Panc1 (cell line): ENCODE measurements at regions not wholly inside any gene's neighbourhood (a gene's known extent, or its start where the extent isn't known, plus 50 kb on each side); places are given as distances from the start of the nearest gene placed in this dataset.

Source experiments
- ATAC-seq: fragments of 200-7000 bp; cut with Tn5 transposase; 2 replicates; pipeline ENCODE4 v1.9.1; 2020; ENCODE audit warnings: mild to moderate bottlenecking, moderate library complexity
- BruUV-seq: library from RNA; stranded (reverse); fragments of 400-500 nt; replicated peaks from 2 replicates; lab custom pipeline; 2021; lab: Mats Ljungman, UMichigan
- CTCF ChIA-PET: fragments of 300-600 bp; sonication (Branson Sonifier 250); formaldehyde crosslinking; loops from one replicate; lab custom pipeline; 2022; ENCODE audit warnings: antibody characterized with exemption; lab: Charles Lee
- POLR2A ChIA-PET: fragments of 300-600 bp; sonication (Branson Sonifier 250); formaldehyde crosslinking; loops from one replicate; lab custom pipeline; 2022; ENCODE audit warnings: antibody characterized with exemption; lab: Charles Lee
- DNase-seq: peaks from one replicate; pipeline ENCODE4 v3.0.0-alpha.2; 2010; ENCODE audit warnings: low read depth, low spot score
- H3K27ac ChIP-seq: 2 replicates; pipeline ENCODE4 v1.5.1; 2011; ENCODE audit warnings: mild to moderate bottlenecking, low read length, inconsistent platforms
- H3K27me3 ChIP-seq: fragments of 200-500 bp; sonication (Bioruptor generic); 2 replicates; pipeline ENCODE4 v1.6.0; 2014; ENCODE audit warnings: low read length, inconsistent platforms; ENCODE audit not compliant: control insufficient read depth, insufficient read depth
- H3K36me3 ChIP-seq: fragments of 200-500 bp; sonication (Bioruptor generic); 2 replicates; pipeline ENCODE4 v1.5.1; 2014; ENCODE audit warnings: inconsistent platforms, mild to moderate bottlenecking, low read length, moderate library complexity; ENCODE audit not compliant: control insufficient read depth, insufficient read depth
- H3K4me1 ChIP-seq: 2 replicates; pipeline ENCODE4 v1.5.1; 2011; ENCODE audit warnings: inconsistent platforms, mild to moderate bottlenecking, low read length, moderate library complexity; ENCODE audit not compliant: control insufficient read depth, insufficient read depth
- H3K4me3 ChIP-seq, 2 experiments: 2 replicates each; pipeline ENCODE4 v1.5.1; 2011 to 2012; ENCODE audit warnings: low read depth in 2 of 2, low read length in 2 of 2, mild to moderate bottlenecking in 2 of 2, inconsistent platforms in 1 of 2, moderate library complexity in 1 of 2
- H3K9me3 ChIP-seq: fragments of 200-500 bp; sonication (Bioruptor generic); 2 replicates; pipeline ENCODE4 v1.5.1; 2014; ENCODE audit warnings: low read depth, mild to moderate bottlenecking, inconsistent platforms, low read length, moderate library complexity; ENCODE audit not compliant: control insufficient read depth, insufficient read depth
- POLR2AphosphoS5 ChIP-seq: IDR thresholded peaks from 2 replicates; pipeline ENCODE4 v1.6.1; 2012; ENCODE audit warnings: mild to moderate bottlenecking, low read depth, low read length, moderate library complexity
- SIN3A ChIP-seq: IDR thresholded peaks from 2 replicates; pipeline ENCODE4 v1.6.1; 2012; ENCODE audit warnings: low read depth, mild to moderate bottlenecking, low read length, moderate library complexity, borderline replicate concordance; ENCODE audit not compliant: insufficient read depth
- TCF7L2 ChIP-seq: IDR thresholded peaks from 2 replicates; pipeline ENCODE4 v1.6.1; 2011; ENCODE audit warnings: mild to moderate bottlenecking, low read depth, low read length, inconsistent platforms
- in situ Hi-C: cut with HindIII; loops from 2 replicates; pipeline ENCODE4 v1.10.0; 2016; ENCODE audit warnings: low sequenced_read_pairs, low pct_unique_long_range_greater_than_20kb
- intact Hi-C: fragments of 100-400 bp; cut with micrococcal nuclease; formaldehyde crosslinking; loops from one replicate; pipeline ENCODE4 v1.10.0; 2022; ENCODE audit not compliant: unreplicated experiment
- TF ChIP-seq, protein P1 (sequence below), 2 experiments: IDR thresholded peaks; 2 replicates each; pipeline ENCODE4 v1.6.1; 2011 to 2012; ENCODE audit warnings: low read depth in 2 of 2, control low read depth in 1 of 2, low read length in 1 of 2, mild to moderate bottlenecking in 1 of 2, moderate library complexity in 1 of 2; ENCODE audit not compliant: insufficient read depth in 1 of 2
- TF ChIP-seq, protein P2 (sequence below): fragments of 450-650 bp; IDR thresholded peaks from 2 replicates; pipeline ENCODE4 v1.5.1; 2017; ENCODE audit warnings: mild to moderate bottlenecking

GRCh38 chr12:85610194-85610593 lies 226.0 kb downstream of the RASSF9 start:
- TF ChIP-seq POLR2AphosphoS5 (no peak), TCF7L2 (no peak), SIN3A (no peak)
- TF ChIP-seq, protein P1, sequence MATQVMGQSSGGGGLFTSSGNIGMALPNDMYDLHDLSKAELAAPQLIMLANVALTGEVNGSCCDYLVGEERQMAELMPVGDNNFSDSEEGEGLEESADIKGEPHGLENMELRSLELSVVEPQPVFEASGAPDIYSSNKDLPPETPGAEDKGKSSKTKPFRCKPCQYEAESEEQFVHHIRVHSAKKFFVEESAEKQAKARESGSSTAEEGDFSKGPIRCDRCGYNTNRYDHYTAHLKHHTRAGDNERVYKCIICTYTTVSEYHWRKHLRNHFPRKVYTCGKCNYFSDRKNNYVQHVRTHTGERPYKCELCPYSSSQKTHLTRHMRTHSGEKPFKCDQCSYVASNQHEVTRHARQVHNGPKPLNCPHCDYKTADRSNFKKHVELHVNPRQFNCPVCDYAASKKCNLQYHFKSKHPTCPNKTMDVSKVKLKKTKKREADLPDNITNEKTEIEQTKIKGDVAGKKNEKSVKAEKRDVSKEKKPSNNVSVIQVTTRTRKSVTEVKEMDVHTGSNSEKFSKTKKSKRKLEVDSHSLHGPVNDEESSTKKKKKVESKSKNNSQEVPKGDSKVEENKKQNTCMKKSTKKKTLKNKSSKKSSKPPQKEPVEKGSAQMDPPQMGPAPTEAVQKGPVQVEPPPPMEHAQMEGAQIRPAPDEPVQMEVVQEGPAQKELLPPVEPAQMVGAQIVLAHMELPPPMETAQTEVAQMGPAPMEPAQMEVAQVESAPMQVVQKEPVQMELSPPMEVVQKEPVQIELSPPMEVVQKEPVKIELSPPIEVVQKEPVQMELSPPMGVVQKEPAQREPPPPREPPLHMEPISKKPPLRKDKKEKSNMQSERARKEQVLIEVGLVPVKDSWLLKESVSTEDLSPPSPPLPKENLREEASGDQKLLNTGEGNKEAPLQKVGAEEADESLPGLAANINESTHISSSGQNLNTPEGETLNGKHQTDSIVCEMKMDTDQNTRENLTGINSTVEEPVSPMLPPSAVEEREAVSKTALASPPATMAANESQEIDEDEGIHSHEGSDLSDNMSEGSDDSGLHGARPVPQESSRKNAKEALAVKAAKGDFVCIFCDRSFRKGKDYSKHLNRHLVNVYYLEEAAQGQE (IDR thresholded peaks at IDR 0.05; ENCODE audit: insufficient read depth in 1 of 2, low read depth in 2 of 2, low read length in 1 of 2) = no peak
- TF ChIP-seq, protein P2, sequence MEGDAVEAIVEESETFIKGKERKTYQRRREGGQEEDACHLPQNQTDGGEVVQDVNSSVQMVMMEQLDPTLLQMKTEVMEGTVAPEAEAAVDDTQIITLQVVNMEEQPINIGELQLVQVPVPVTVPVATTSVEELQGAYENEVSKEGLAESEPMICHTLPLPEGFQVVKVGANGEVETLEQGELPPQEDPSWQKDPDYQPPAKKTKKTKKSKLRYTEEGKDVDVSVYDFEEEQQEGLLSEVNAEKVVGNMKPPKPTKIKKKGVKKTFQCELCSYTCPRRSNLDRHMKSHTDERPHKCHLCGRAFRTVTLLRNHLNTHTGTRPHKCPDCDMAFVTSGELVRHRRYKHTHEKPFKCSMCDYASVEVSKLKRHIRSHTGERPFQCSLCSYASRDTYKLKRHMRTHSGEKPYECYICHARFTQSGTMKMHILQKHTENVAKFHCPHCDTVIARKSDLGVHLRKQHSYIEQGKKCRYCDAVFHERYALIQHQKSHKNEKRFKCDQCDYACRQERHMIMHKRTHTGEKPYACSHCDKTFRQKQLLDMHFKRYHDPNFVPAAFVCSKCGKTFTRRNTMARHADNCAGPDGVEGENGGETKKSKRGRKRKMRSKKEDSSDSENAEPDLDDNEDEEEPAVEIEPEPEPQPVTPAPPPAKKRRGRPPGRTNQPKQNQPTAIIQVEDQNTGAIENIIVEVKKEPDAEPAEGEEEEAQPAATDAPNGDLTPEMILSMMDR = no peak
- POLR2A ChIA-PET = no interaction called here
- in situ Hi-C loops = no loop called here

GRCh38 chr12:85616201-85616600 lies 220.0 kb downstream of the RASSF9 start:
- TF ChIP-seq, protein P1 (IDR thresholded peaks at IDR 0.05; ENCODE audit: insufficient read depth in 1 of 2, low read depth in 2 of 2, low read length in 1 of 2) = no peak
- TF ChIP-seq, protein P2 = no peak
- no peak for TF ChIP-seq SIN3A
- no peak for TF ChIP-seq TCF7L2
- TF ChIP-seq POLR2AphosphoS5 = no peak
- POLR2A ChIA-PET = no interaction called here
- H3K27ac ChIP-seq = no peak overlapping the region
- H3K9me3 ChIP-seq = no peaks in the 10 kb centered on the region
- no peaks in the 10 kb centered on the region for H3K4me1 ChIP-seq
- CTCF ChIA-PET = no interaction called here
- intact Hi-C loops = no loop called here
- no TSS peak for BruUV-seq
- no peaks in the 10 kb centered on the region for H3K36me3 ChIP-seq
- no peak overlapping the region for H3K4me3 ChIP-seq
- in situ Hi-C loops = no loop called here
- no peaks in the 10 kb centered on the region for H3K27me3 ChIP-seq
- ATAC-seq (no peak), DNase-seq (no peak)

More at GRCh38 chr12:85610194-85610593, 226.0 kb downstream of the RASSF9 start:
- CTCF ChIA-PET = no interaction called here
- H3K4me1 ChIP-seq = no peaks in the 10 kb centered on the region
- intact Hi-C loops = no loop called here
- no peaks in the 10 kb centered on the region for H3K27me3 ChIP-seq
- DNase-seq (no peak), ATAC-seq (no peak)
- H3K9me3 ChIP-seq = no peaks in the 10 kb centered on the region
- H3K36me3 ChIP-seq = no peaks in the 10 kb centered on the region
- no peak overlapping the region for H3K27ac ChIP-seq
- no peak overlapping the region for H3K4me3 ChIP-seq
- no TSS peak for BruUV-seq
